IMR-90 (cell line): ENCODE measurements at regions not wholly inside any gene's neighbourhood (a gene's known extent, or its start where the extent isn't known, plus 50 kb on each side); places are given as distances from the start of the nearest gene placed in this dataset.
A peak's percentile ranks its signal among the peaks of the same experiment; 100 is the strongest.

Experiments used
- ATAC-seq: fragments of 200-7000 bp; cut with Tn5 transposase; 2 replicates; pipeline ENCODE4 v1.9.1; 2020; ENCODE audit warnings: low read depth, mild to moderate bottlenecking, moderate library complexity
- BruUV-seq: library from RNA; stranded (reverse); fragments of 400-500 nt; replicated peaks from 2 replicates; lab custom pipeline; 2021; lab: Mats Ljungman, UMichigan
- CTCF ChIA-PET: fragments of 300-600 bp; formaldehyde crosslinking; extraction: SDS; loops from one replicate; lab custom pipeline; 2021; ENCODE audit warnings: antibody characterized with exemption; lab: Yijun Ruan, JAX
- POLR2A ChIA-PET: fragments of 300-600 bp; sonication (Branson Sonifier 250); formaldehyde crosslinking; loops from one replicate; lab custom pipeline; 2022; ENCODE audit warnings: antibody characterized with exemption; ENCODE audit not compliant: unreplicated experiment; lab: Charles Lee
- DNase-seq: peaks from one replicate; pipeline ENCODE4 v3.0.0; 2013
- H2AFZ ChIP-seq: replicated peaks from 2 replicates; pipeline ENCODE3; 2013; ENCODE audit warnings: low read length, mild to moderate bottlenecking; ENCODE audit not compliant: poor library complexity
- H2AK5ac ChIP-seq: 2 replicates; pipeline ENCODE4 v1.6.1; 2013; ENCODE audit warnings: low read depth, low read length, inconsistent platforms
- H2AK9ac ChIP-seq: replicated peaks from 2 replicates; pipeline ENCODE3; 2013; ENCODE audit warnings: mild to moderate bottlenecking, low read depth, low read length, moderate library complexity; ENCODE audit not compliant: poor library complexity
- H2BK120ac ChIP-seq: 2 replicates; pipeline ENCODE4 v1.6.1; 2013; ENCODE audit warnings: low read depth, low read length, inconsistent platforms
- H2BK15ac ChIP-seq: 3 replicates; pipeline ENCODE4 v1.6.1; 2013; ENCODE audit warnings: low read depth, low read length, inconsistent platforms
- H2BK20ac ChIP-seq: 2 replicates; pipeline ENCODE4 v1.6.1; 2013; ENCODE audit warnings: low read depth, mild to moderate bottlenecking, inconsistent platforms, low read length, moderate library complexity
- H2BK5ac ChIP-seq: 2 replicates; pipeline ENCODE4 v1.6.1; 2013; ENCODE audit warnings: mild to moderate bottlenecking, low read depth, low read length, inconsistent platforms; ENCODE audit not compliant: poor library complexity, severe bottlenecking
- H3K14ac ChIP-seq: replicated peaks from 2 replicates; pipeline ENCODE4 v1.6.1; 2013; ENCODE audit warnings: low read depth, low read length, inconsistent platforms
- H3K18ac ChIP-seq: 2 replicates; pipeline ENCODE4 v1.6.1; 2013; ENCODE audit warnings: low read depth, low read length, control low read depth
- H3K23ac ChIP-seq: 2 replicates; pipeline ENCODE4 v1.6.1; 2013; ENCODE audit warnings: low read depth, low read length, inconsistent platforms
- H3K27ac ChIP-seq: 2 replicates; pipeline ENCODE4 v1.5.1; 2013; ENCODE audit warnings: mild to moderate bottlenecking, control low read depth, low read length; ENCODE audit not compliant: insufficient read depth
- H3K27me3 ChIP-seq: 2 replicates; pipeline ENCODE4 v1.6.1; 2013; ENCODE audit warnings: low read length; ENCODE audit not compliant: control insufficient read depth, insufficient read depth
- H3K36me3 ChIP-seq: 2 replicates; pipeline ENCODE4 v1.6.1; 2013; ENCODE audit warnings: low read length, mixed read lengths; ENCODE audit not compliant: control insufficient read depth, insufficient read depth
- H3K4ac ChIP-seq: 2 replicates; pipeline ENCODE4 v1.6.1; 2013; ENCODE audit warnings: low read depth, low read length, inconsistent platforms
- H3K4me1 ChIP-seq: 2 replicates; pipeline ENCODE4 v1.6.1; 2013; ENCODE audit warnings: low read length, mixed read lengths; ENCODE audit not compliant: control insufficient read depth, insufficient read depth
- H3K4me2 ChIP-seq: 2 replicates; pipeline ENCODE4 v1.6.1; 2013; ENCODE audit warnings: low read depth, mild to moderate bottlenecking, control low read depth, low read length, moderate library complexity
- H3K4me3 ChIP-seq: 2 replicates; pipeline ENCODE4 v1.5.1; 2013; ENCODE audit warnings: low read depth, mild to moderate bottlenecking, control low read depth, low read length, moderate library complexity; ENCODE audit not compliant: insufficient read depth
- H3K56ac ChIP-seq: 2 replicates; pipeline ENCODE4 v1.6.1; 2013; ENCODE audit warnings: low read length, inconsistent platforms; ENCODE audit not compliant: insufficient read depth; ENCODE audit errors: extremely low read depth
- H3K79me1 ChIP-seq, 2 experiments: 2 replicates each; pipeline ENCODE4 v1.6.1; 2013; ENCODE audit warnings: low read length in 2 of 2, inconsistent platforms in 1 of 2, low read depth in 1 of 2
- H3K9ac ChIP-seq: 2 replicates; pipeline ENCODE4 v1.6.1; 2013; ENCODE audit warnings: low read depth, low read length, control low read depth
- H3K9me1 ChIP-seq: 2 replicates; pipeline ENCODE4 v1.6.1; 2013; ENCODE audit warnings: low read length, inconsistent platforms; ENCODE audit not compliant: insufficient read depth
- H3K9me3 ChIP-seq: 2 replicates; pipeline ENCODE4 v1.6.1; 2013; ENCODE audit warnings: low read length; ENCODE audit not compliant: control insufficient read depth, insufficient read depth
- H4K20me1 ChIP-seq: 2 replicates; pipeline ENCODE4 v1.6.1; 2013; ENCODE audit warnings: low read length, inconsistent platforms; ENCODE audit not compliant: insufficient read depth
- H4K5ac ChIP-seq: 2 replicates; pipeline ENCODE4 v1.6.1; 2013; ENCODE audit warnings: mild to moderate bottlenecking, low read depth, low read length, control low read depth
- H4K8ac ChIP-seq, 2 experiments: 2 replicates each; pipeline ENCODE4 v1.6.1; 2013; ENCODE audit warnings: low read depth in 2 of 2, low read length in 2 of 2, control low read depth in 1 of 2, inconsistent platforms in 1 of 2
- H4K91ac ChIP-seq: 2 replicates; pipeline ENCODE4 v1.6.1; 2013; ENCODE audit warnings: low read depth, low read length, inconsistent platforms; ENCODE audit not compliant: insufficient read depth
- CEBPB ChIP-seq: IDR thresholded peaks from 2 replicates; pipeline ENCODE4 v1.6.1; 2012; ENCODE audit warnings: low read depth, low read length, improper control_type of control experiment
- MAFK ChIP-seq: IDR thresholded peaks from 2 replicates; pipeline ENCODE4 v1.6.1; 2012; ENCODE audit warnings: low read depth, low read length, improper control_type of control experiment
- RAD21 ChIP-seq: IDR thresholded peaks from 2 replicates; pipeline ENCODE4 v1.6.1; 2012; ENCODE audit warnings: low read length, improper control_type of control experiment
- RCOR1 ChIP-seq: IDR thresholded peaks from 2 replicates; pipeline ENCODE4 v1.6.1; 2012; ENCODE audit warnings: mild to moderate bottlenecking, low read length, improper control_type of control experiment; ENCODE audit not compliant: insufficient replicate concordance
- SMC3 ChIP-seq: fragments of 150-350 bp; IDR thresholded peaks from 2 replicates; pipeline ENCODE4 v1.6.1; 2016; ENCODE audit warnings: low read depth, mild to moderate bottlenecking, antibody characterized with exemption, low read length, moderate library complexity
- WGBS, 2 experiments: methylation state at CpG; one replicate each; pipeline versions ENCODE4 v1.1.5 to v1.1.7; 2013; ENCODE audit warnings: missing lambda C conversion rate in 2 of 2; ENCODE audit not compliant: insufficient read length in 1 of 2; ENCODE audit errors: extremely low coverage in 2 of 2; 5-methylcytosine and 5-hydroxymethylcytosine counted together
- dilution Hi-C: fragments of 300-500 bp; cut with HindIII; formaldehyde crosslinking; loops from one replicate; pipeline ENCODE4 v1.14.3; 2018; ENCODE audit warnings: low sequenced_read_pairs; ENCODE audit not compliant: unreplicated experiment
- in situ Hi-C: fragments of 300-500 bp; cut with MboI; formaldehyde crosslinking; loops from 3 replicates; pipeline ENCODE4 v1.14.3; 2019; ENCODE audit warnings: low sequenced_read_pairs, inconsistent platforms, mixed read lengths
- intact Hi-C: fragments of 100-400 bp; cut with micrococcal nuclease; formaldehyde crosslinking; loops from 2 replicates; pipeline ENCODE4 v1.10.0; 2022

- Histone ChIP-seq H4K8ac (0 out of 4 replicates have a peak overlapping the region, but pooled peaks of 1 of the 2 experiments have one; percentile 28), H3K4ac (no peak overlapping the region), H3K36me3 (no peaks in the 10 kb centered on the region), H3K4me3 (no peak overlapping the region), H3K9me1 (peaks cover 3% of the 10 kb centered on the region; the same call in 1 of the 2 replicates), H2AK5ac (no peak overlapping the region), H2BK20ac (no peak overlapping the region), H3K27ac (no peak overlapping the region), H2BK120ac (no peak overlapping the region), H2AK9ac (no peak overlapping the region), H3K56ac (no peak overlapping the region), H2BK5ac (no peak overlapping the region), H3K27me3 (no peaks in the 10 kb centered on the region), H4K20me1 (no peaks in the 10 kb centered on the region), H3K9me3 (no peaks in the 10 kb centered on the region), H3K23ac (no peak overlapping the region), H3K14ac (no peak overlapping the region), H3K9ac (no peak overlapping the region), H3K79me1 (peaks cover 13 to 32% of the 10 kb centered on the region in 2 experiments), H3K4me1 (no peaks in the 10 kb centered on the region; the same call in 1 of the 2 replicates), H4K91ac (no peak overlapping the region), H3K4me2 (no peak overlapping the region), H3K18ac (no peak overlapping the region), H2AFZ (no peak overlapping the region), H2BK15ac (no peak overlapping the region), H4K5ac (no peak overlapping the region)
- in situ Hi-C loops (no loop called here), dilution Hi-C loops (no loop called here), intact Hi-C loops (no loop called here)
- ChIA-PET POLR2A (no interaction called here), CTCF (no interaction called here)
- DNase-seq (no peak), ATAC-seq (no peak)
- BruUV-seq, result no TSS peak
- WGBS, 2 experiments, result no CpG with 5 or more reads among the region's 3 CpGs
- no peak for TF ChIP-seq RCOR1
- TF ChIP-seq RAD21, result no peak
- no peak for TF ChIP-seq MAFK
- TF ChIP-seq CEBPB, result no peak
- TF ChIP-seq SMC3, result no peak
Measured at GRCh38 chr13:107222597-107222996, 654.7 kb upstream of the ARGLU1 start.
